MM.1S (cell line): ENCODE measurements at regions not wholly inside any gene's neighbourhood (a gene's known extent, or its start where the extent isn't known, plus 50 kb on each side); places are given as distances from the start of the nearest gene placed in this dataset.

Experiments
- EZH2 ChIP-seq: fragments of 300-600 bp; sonication (generic); optimal IDR thresholded peaks from 2 replicates; pipeline ENCODE3; 2017; ENCODE audit warnings: low read depth, mild to moderate bottlenecking, antibody characterized with exemption, low read length, mixed read lengths
- TF ChIP-seq, protein P1 (sequence below): fragments of 300-600 bp; sonication (generic); IDR thresholded peaks from 2 replicates; pipeline ENCODE4 v1.5.1; 2016; ENCODE audit warnings: antibody characterized with exemption, low read length, mixed read lengths

DNA sequence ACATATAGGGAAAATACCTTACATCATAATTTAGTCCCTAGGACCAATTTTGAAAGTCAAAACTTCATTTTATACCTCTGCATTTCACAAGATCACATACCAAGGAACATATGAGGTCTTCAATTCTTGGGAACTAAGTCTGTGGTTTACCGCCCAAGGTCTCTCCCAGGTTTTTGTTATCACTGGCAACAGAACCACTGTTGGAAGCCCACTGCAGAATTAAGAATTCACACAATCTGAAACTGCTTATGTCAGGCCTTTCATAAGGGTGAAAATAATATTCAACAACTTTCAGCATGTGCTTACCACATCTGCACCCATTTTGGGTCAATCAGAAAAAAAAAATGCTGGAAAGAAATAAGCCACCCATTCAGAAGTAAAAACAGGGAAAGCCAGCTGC lies 107.2 kb upstream of the MME start:
- TF ChIP-seq EZH2: no peak
- TF ChIP-seq, protein P1, sequence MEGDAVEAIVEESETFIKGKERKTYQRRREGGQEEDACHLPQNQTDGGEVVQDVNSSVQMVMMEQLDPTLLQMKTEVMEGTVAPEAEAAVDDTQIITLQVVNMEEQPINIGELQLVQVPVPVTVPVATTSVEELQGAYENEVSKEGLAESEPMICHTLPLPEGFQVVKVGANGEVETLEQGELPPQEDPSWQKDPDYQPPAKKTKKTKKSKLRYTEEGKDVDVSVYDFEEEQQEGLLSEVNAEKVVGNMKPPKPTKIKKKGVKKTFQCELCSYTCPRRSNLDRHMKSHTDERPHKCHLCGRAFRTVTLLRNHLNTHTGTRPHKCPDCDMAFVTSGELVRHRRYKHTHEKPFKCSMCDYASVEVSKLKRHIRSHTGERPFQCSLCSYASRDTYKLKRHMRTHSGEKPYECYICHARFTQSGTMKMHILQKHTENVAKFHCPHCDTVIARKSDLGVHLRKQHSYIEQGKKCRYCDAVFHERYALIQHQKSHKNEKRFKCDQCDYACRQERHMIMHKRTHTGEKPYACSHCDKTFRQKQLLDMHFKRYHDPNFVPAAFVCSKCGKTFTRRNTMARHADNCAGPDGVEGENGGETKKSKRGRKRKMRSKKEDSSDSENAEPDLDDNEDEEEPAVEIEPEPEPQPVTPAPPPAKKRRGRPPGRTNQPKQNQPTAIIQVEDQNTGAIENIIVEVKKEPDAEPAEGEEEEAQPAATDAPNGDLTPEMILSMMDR: no peak
